Spleen (tissue), 7 donors: ENCODE measurements at regions not wholly inside any gene's neighbourhood (a gene's known extent, or its start where the extent isn't known, plus 50 kb on each side); places are given as distances from the start of the nearest gene placed in this dataset.

Source experiments
- POLR2A ChIP-seq, 3 donors: fragments of 450-650 bp; IDR thresholded peaks; one replicate each; pipeline ENCODE4 v1.5.1; 2017; ENCODE audit warnings: antibody characterized with exemption in 3 of 3, mild to moderate bottlenecking in 1 of 3
- POLR2AphosphoS5 ChIP-seq, 3 donors: sonication (generic); formaldehyde crosslinking; IDR thresholded peaks; one replicate each; pipeline ENCODE4 v1.5.1; 2017; ENCODE audit warnings: antibody characterized with exemption in 3 of 3
- TF ChIP-seq, protein P1 (sequence below), 11 experiments: fragments of 200-600 bp in 7 of 11; fragments of 450-650 bp in 4 of 11; sonication (generic) in 4 of 11; IDR thresholded peaks in 8 of 11; conservative IDR thresholded peaks in 3 of 11; 1 replicate in 7 of 11; 2 replicates in 4 of 11; pipeline versions ENCODE4 v1.4.0 to v1.8.0; 2016 to 2021; ENCODE audit warnings: antibody characterized with exemption in 11 of 11, inconsistent platforms in 4 of 11, mild to moderate bottlenecking in 1 of 11
- donor health status: DM: no; HTN: no; CAD: no; lungs with moderate emphysema.
- donor health status: DM: no; HTN: no; CAD: no.
- donor health status: DM: no; HTN: no; CAD: no.

DNA sequence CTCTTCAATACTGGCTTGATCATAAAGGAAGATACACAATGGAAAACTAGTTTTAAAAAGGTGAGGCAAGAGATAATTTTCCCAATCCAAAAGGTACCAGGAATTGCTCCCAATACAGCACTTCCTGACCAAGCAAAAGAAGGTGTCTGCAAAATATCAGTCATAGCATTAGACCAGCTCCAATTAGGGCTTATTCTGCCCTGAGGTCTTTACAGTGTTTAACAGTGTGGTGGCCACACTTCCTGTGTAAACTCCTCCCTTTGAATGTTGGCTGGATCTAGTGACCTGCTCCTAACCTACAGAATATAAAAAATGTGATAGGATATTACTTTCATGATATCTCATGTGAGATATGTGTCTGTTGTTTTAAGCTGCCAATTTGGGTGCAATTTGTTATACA lies 57.1 kb upstream of the BTN3A2 start:
- TF ChIP-seq, protein P1, sequence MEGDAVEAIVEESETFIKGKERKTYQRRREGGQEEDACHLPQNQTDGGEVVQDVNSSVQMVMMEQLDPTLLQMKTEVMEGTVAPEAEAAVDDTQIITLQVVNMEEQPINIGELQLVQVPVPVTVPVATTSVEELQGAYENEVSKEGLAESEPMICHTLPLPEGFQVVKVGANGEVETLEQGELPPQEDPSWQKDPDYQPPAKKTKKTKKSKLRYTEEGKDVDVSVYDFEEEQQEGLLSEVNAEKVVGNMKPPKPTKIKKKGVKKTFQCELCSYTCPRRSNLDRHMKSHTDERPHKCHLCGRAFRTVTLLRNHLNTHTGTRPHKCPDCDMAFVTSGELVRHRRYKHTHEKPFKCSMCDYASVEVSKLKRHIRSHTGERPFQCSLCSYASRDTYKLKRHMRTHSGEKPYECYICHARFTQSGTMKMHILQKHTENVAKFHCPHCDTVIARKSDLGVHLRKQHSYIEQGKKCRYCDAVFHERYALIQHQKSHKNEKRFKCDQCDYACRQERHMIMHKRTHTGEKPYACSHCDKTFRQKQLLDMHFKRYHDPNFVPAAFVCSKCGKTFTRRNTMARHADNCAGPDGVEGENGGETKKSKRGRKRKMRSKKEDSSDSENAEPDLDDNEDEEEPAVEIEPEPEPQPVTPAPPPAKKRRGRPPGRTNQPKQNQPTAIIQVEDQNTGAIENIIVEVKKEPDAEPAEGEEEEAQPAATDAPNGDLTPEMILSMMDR (IDR thresholded peaks at IDR 0.05 in 8 of 11, conservative IDR thresholded peaks at IDR 0.05 in 3 of 11), result no peak
- TF ChIP-seq POLR2AphosphoS5 (IDR thresholded peaks at IDR 0.05) (no peak), POLR2A (IDR thresholded peaks at IDR 0.05) (no peak)
